ENCODE measurements at regions not wholly inside any gene's neighbourhood (a gene's known extent, or its start where the extent isn't known, plus 50 kb on each side); places are given as distances from the start of the nearest gene placed in this dataset.
"Not testable (repeated sequence)": the region's sequence is repeated elsewhere in the genome, so short reads cannot be mapped to it uniquely, and the experiment has no call there.

GRCh38 chr12:75704664-75705063, 193.3 kb upstream of the KRR1 start:
- DNase-seq (ENCODE audit: low spot score): no peak

GRCh38 chr12:75704208-75704607, 192.8 kb upstream of the KRR1 start:
- no peak for DNase-seq (ENCODE audit: low spot score)

- DNase-seq (ENCODE audit: low spot score): no peak
Observed at GRCh38 chr12:75703131-75703530, 191.7 kb upstream of the KRR1 start.

GRCh38 chr12:75702477-75703093, 191.2 kb upstream of the KRR1 start:
- DNase-seq (ENCODE audit: low spot score): no peak

- no peak for DNase-seq (ENCODE audit: low spot score)
Observed at GRCh38 chr12:75701859-75702258, 190.4 kb upstream of the KRR1 start.

- DNase-seq (ENCODE audit: low spot score): no peak
Observed at GRCh38 chr12:75699728-75700496, 188.5 kb upstream of the KRR1 start.

GRCh38 chr12:75699251-75699650, 187.8 kb upstream of the KRR1 start:
- DNase-seq (ENCODE audit: low spot score): no peak

GRCh38 chr12:75698052-75698451, 186.6 kb upstream of the KRR1 start:
- DNase-seq (ENCODE audit: low spot score): no peak

GRCh38 chr12:75695926-75696325, 184.5 kb upstream of the KRR1 start:
- no peak for DNase-seq (ENCODE audit: low spot score)

GRCh38 chr12:75694534-75695268, 183.3 kb upstream of the KRR1 start:
- DNase-seq (ENCODE audit: low spot score): no peak

- DNase-seq (ENCODE audit: low spot score): no peak
Observed at GRCh38 chr12:75692876-75693275, 181.5 kb upstream of the KRR1 start.

GRCh38 chr12:75690296-75690955, 179.0 kb upstream of the KRR1 start:
- DNase-seq (ENCODE audit: low spot score): no peak

- not testable (repeated sequence) for DNase-seq (ENCODE audit: low spot score)
Observed at GRCh38 chr12:75686233-75686632, 174.8 kb upstream of the KRR1 start.

GRCh38 chr12:75685617-75686225, 174.3 kb upstream of the KRR1 start:
- no peak for DNase-seq (ENCODE audit: low spot score)

- DNase-seq (ENCODE audit: low spot score): no peak
Observed at GRCh38 chr12:75684678-75685616, 173.5 kb upstream of the KRR1 start.

- not testable (repeated sequence) for DNase-seq (ENCODE audit: low spot score)
Observed at GRCh38 chr12:75683995-75684586, 172.7 kb upstream of the KRR1 start.

- DNase-seq (ENCODE audit: low spot score): no peak
Observed at GRCh38 chr12:75683220-75683619, 171.8 kb upstream of the KRR1 start.

- no peak for DNase-seq (ENCODE audit: low spot score)
Observed at GRCh38 chr12:75677522-75677921, 166.1 kb upstream of the KRR1 start.

GRCh38 chr12:75674393-75674792, 163.0 kb upstream of the KRR1 start:
- no peak for DNase-seq (ENCODE audit: low spot score)

- DNase-seq (ENCODE audit: low spot score): no peak
Observed at GRCh38 chr12:75672200-75672599, 160.8 kb upstream of the KRR1 start.

- no peak for DNase-seq (ENCODE audit: low spot score)
Observed at GRCh38 chr12:75670216-75670615, 158.8 kb upstream of the KRR1 start.

All from kidney tubule cell (primary cell).